Hepatocyte (in vitro differentiated cells): ENCODE measurements at regions not wholly inside any gene's neighbourhood (a gene's known extent, or its start where the extent isn't known, plus 50 kb on each side); places are given as distances from the start of the nearest gene placed in this dataset.

Source experiments
- DNase-seq: peaks from one replicate; pipeline ENCODE4 v3.0.0-alpha.2; 2016; ENCODE audit warnings: low spot score
- H2AFZ ChIP-seq: fragments of 200-600 bp; sonication (generic); 2 replicates; pipeline ENCODE4 v1.6.0; 2016; ENCODE audit warnings: antibody characterized with exemption, mild to moderate bottlenecking
- H3K27ac ChIP-seq: fragments of 200-600 bp; sonication (generic); 2 replicates; pipeline ENCODE4 v1.5.1; 2016; ENCODE audit warnings: mild to moderate bottlenecking
- H3K27me3 ChIP-seq: fragments of 200-600 bp; sonication (generic); 2 replicates; pipeline ENCODE4 v1.6.1; 2016
- H3K36me3 ChIP-seq: fragments of 200-600 bp; sonication (generic); replicated peaks from 2 replicates; pipeline ENCODE4 v1.5.1; 2016; ENCODE audit warnings: low read depth; ENCODE audit not compliant: insufficient read depth
- H3K4me1 ChIP-seq: fragments of 200-600 bp; sonication (generic); 2 replicates; pipeline ENCODE4 v1.5.1; 2016; ENCODE audit warnings: mild to moderate bottlenecking, moderate library complexity; ENCODE audit not compliant: insufficient read depth
- H3K4me2 ChIP-seq: fragments of 200-600 bp; sonication (generic); 2 replicates; pipeline ENCODE4 v1.6.0; 2016
- H3K4me3 ChIP-seq: fragments of 200-600 bp; sonication (generic); 2 replicates; pipeline ENCODE4 v1.5.1; 2016; ENCODE audit warnings: mild to moderate bottlenecking
- H3K79me2 ChIP-seq: fragments of 200-600 bp; sonication (generic); 2 replicates; pipeline ENCODE4 v1.6.0; 2017; ENCODE audit warnings: mild to moderate bottlenecking
- H3K9me2 ChIP-seq: fragments of 200-600 bp; sonication (generic); replicated peaks from 2 replicates; pipeline ENCODE4 v1.6.0; 2017; ENCODE audit warnings: mild to moderate bottlenecking; ENCODE audit not compliant: insufficient read depth
- H3K9me3 ChIP-seq: fragments of 200-600 bp; sonication (generic); 2 replicates; pipeline ENCODE4 v1.5.1; 2016; ENCODE audit warnings: low read depth, mild to moderate bottlenecking
- H4K20me1 ChIP-seq: fragments of 200-600 bp; sonication (generic); 2 replicates; pipeline ENCODE4 v1.6.0; 2016; ENCODE audit warnings: mild to moderate bottlenecking; ENCODE audit not compliant: insufficient read depth, poor library complexity, severe bottlenecking
- EZH2 ChIP-seq: fragments of 200-600 bp; sonication (generic); IDR thresholded peaks from 2 replicates; pipeline ENCODE4 v1.6.1; 2016; ENCODE audit warnings: antibody characterized with exemption, mild to moderate bottlenecking, borderline replicate concordance
- EZH2phosphoT487 ChIP-seq: fragments of 200-600 bp; sonication (generic); IDR thresholded peaks from one replicate; pipeline ENCODE4 v1.6.1; 2018; ENCODE audit warnings: antibody characterized with exemption, mild to moderate bottlenecking, low read depth, moderate library complexity; ENCODE audit not compliant: unreplicated experiment, severe bottlenecking
- WGBS: methylation state at CpG from one replicate; pipeline ENCODE4 v1.1.6; 2016; ENCODE audit warnings: low lambda C conversion rate; ENCODE audit errors: missing lambda C conversion rate; 5-methylcytosine and 5-hydroxymethylcytosine counted together
- TF ChIP-seq, protein P1 (sequence below): fragments of 200-600 bp; sonication (generic); IDR thresholded peaks from 2 replicates; pipeline ENCODE4 v1.5.1; 2016; ENCODE audit warnings: antibody characterized with exemption, mild to moderate bottlenecking; ENCODE audit not compliant: poor library complexity

DNA sequence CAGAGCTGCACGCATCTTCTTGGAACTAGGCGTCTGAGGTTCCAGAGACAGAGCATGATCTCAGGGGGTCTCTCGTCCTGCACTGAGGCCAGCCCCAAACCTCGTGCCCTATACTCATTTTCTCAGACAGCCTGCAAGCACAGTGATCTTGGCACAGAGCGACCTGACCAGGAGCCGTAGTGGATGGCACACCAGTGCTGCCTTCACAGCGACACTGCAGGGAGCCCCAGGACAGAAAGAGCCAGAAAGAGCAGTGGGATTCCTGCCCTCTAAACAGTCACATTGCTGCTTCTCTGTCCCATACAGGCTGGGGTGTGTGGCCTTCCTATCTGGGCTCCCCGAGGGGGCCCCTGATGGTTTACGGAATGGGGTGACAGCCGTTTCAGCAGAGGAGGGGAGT lies 131.0 kb downstream of the RBFOX3 start:
- DNase-seq, result no peak
- H3K4me1 ChIP-seq, result no peaks in the 10 kb centered on the region
- 89% methylated on average over 10 of the region's 10 CpGs for WGBS
- TF ChIP-seq EZH2 (no peak), EZH2phosphoT487 (no peak)
- TF ChIP-seq, protein P1, sequence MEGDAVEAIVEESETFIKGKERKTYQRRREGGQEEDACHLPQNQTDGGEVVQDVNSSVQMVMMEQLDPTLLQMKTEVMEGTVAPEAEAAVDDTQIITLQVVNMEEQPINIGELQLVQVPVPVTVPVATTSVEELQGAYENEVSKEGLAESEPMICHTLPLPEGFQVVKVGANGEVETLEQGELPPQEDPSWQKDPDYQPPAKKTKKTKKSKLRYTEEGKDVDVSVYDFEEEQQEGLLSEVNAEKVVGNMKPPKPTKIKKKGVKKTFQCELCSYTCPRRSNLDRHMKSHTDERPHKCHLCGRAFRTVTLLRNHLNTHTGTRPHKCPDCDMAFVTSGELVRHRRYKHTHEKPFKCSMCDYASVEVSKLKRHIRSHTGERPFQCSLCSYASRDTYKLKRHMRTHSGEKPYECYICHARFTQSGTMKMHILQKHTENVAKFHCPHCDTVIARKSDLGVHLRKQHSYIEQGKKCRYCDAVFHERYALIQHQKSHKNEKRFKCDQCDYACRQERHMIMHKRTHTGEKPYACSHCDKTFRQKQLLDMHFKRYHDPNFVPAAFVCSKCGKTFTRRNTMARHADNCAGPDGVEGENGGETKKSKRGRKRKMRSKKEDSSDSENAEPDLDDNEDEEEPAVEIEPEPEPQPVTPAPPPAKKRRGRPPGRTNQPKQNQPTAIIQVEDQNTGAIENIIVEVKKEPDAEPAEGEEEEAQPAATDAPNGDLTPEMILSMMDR, result no peak
- no peaks in the 10 kb centered on the region for H4K20me1 ChIP-seq
- no peak overlapping the region for H3K4me2 ChIP-seq
- no peak overlapping the region for H3K4me3 ChIP-seq
- H3K27ac ChIP-seq, result no peak overlapping the region
- no peaks in the 10 kb centered on the region for H3K9me2 ChIP-seq
- H2AFZ ChIP-seq, result no peak overlapping the region
- H3K9me3 ChIP-seq, result no peaks in the 10 kb centered on the region
- H3K79me2 ChIP-seq, result no peaks in the 10 kb centered on the region
- peaks cover 10% of the 10 kb centered on the region for H3K27me3 ChIP-seq
- no peaks in the 10 kb centered on the region for H3K36me3 ChIP-seq

DNA sequence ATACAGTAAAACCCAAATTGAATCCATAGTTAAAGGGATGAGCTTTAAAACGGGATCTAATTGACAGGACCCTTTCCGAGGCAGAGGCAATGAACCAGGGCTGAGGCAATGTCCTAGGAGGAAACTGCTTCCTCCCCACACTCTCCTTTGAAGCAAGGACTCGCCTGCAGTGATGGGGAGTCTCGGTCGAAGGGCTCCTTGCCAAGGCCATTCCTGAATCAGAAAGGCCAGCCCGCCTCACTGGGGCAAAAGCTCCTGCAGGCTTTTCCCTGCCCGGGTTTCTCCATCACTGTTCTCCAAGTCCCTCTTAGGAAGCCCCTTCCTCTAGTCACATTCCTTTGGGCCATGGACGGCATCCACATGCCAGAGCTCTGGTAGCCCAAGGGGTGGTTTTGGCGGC lies 132.0 kb downstream of the RBFOX3 start:
- DNase-seq, result no peak
- H3K27ac ChIP-seq, result no peak overlapping the region
- H3K4me1 ChIP-seq, result no peaks in the 10 kb centered on the region
- no peaks in the 10 kb centered on the region for H4K20me1 ChIP-seq
- TF ChIP-seq, protein P1, result no peak
- TF ChIP-seq EZH2phosphoT487 (no peak), EZH2 (no peak)
- no peak overlapping the region for H2AFZ ChIP-seq
- no peaks in the 10 kb centered on the region for H3K9me2 ChIP-seq
- H3K9me3 ChIP-seq, result no peaks in the 10 kb centered on the region
- WGBS, result 82% methylated on average over 9 of the region's 9 CpGs
- H3K27me3 ChIP-seq, result peaks cover 10% of the 10 kb centered on the region
- H3K4me2 ChIP-seq, result no peak overlapping the region
- no peaks in the 10 kb centered on the region for H3K79me2 ChIP-seq
- no peak overlapping the region for H3K4me3 ChIP-seq
- no peaks in the 10 kb centered on the region for H3K36me3 ChIP-seq

DNA sequence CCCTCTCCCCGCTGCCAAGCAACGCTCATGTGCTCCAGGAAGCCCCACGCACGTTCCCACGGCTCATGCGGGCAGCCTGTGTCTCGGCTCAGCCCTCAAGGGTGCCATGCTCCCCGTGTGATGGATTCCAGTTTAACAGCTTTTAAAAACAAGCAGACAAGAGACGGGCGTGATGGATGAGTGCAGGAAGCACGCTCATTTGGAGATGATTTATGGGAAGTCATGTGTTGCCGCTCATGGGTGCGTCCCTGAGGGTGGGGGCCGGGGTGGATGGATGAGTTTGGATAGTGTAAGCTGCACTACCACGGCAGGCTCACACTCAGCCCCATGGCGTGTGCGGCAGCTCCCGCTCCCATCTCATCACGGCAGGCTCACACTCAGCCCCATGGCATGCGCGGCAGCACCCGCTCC lies 132.8 kb downstream of the RBFOX3 start:
- Histone ChIP-seq H3K4me3 (no peak overlapping the region), H3K27ac (no peak overlapping the region), H2AFZ (no peak overlapping the region), H3K4me2 (no peak overlapping the region), H3K36me3 (no peaks in the 10 kb centered on the region), H3K9me3 (no peaks in the 10 kb centered on the region), H3K79me2 (no peaks in the 10 kb centered on the region), H4K20me1 (no peaks in the 10 kb centered on the region), H3K27me3 (peaks cover 9% of the 10 kb centered on the region), H3K9me2 (no peaks in the 10 kb centered on the region), H3K4me1 (no peaks in the 10 kb centered on the region)
- no peak for DNase-seq
- TF ChIP-seq EZH2, result no peak
- TF ChIP-seq, protein P1, result no peak
- TF ChIP-seq EZH2phosphoT487, result no peak
- 79% methylated on average over 22 of the region's 22 CpGs for WGBS
